Liver (tissue), 8 donors: ENCODE measurements at regions not wholly inside any gene's neighbourhood (a gene's known extent, or its start where the extent isn't known, plus 50 kb on each side); places are given as distances from the start of the nearest gene placed in this dataset.

Experiments
- DNase-seq: peaks from one replicate; pipeline ENCODE4 v3.0.0-alpha.2; 2017; ENCODE audit warnings: low spot score
- H3K27ac ChIP-seq, 2 donors: one replicate each; pipeline ENCODE4 v1.7.0; 2013; ENCODE audit warnings: inconsistent platforms in 2 of 2, low read length in 2 of 2, control low read depth in 1 of 2, low read depth in 1 of 2, mild to moderate bottlenecking in 1 of 2
- H3K27me3 ChIP-seq, 4 donors: one replicate each; pipeline versions ENCODE4 v1.6.1 to v1.7.0; 2013; ENCODE audit warnings: low read length in 3 of 4, inconsistent platforms in 1 of 4, mild to moderate bottlenecking in 1 of 4, moderate library complexity in 1 of 4; ENCODE audit not compliant: control insufficient read depth in 4 of 4, insufficient read depth in 4 of 4
- H3K36me3 ChIP-seq, 4 donors: one replicate each; pipeline versions ENCODE4 v1.6.1 to v1.7.0; 2013; ENCODE audit warnings: low read length in 3 of 4, mild to moderate bottlenecking in 3 of 4, low read depth in 1 of 4, moderate library complexity in 1 of 4; ENCODE audit not compliant: control insufficient read depth in 4 of 4, insufficient read depth in 3 of 4
- H3K4me1 ChIP-seq, 4 donors: one replicate each; pipeline versions ENCODE4 v1.6.1 to v1.7.0; 2013; ENCODE audit warnings: low read length in 3 of 4, mild to moderate bottlenecking in 3 of 4, moderate library complexity in 1 of 4; ENCODE audit not compliant: control insufficient read depth in 4 of 4, insufficient read depth in 4 of 4
- H3K4me3 ChIP-seq, 3 donors: one replicate each; pipeline versions ENCODE4 v1.6.1 to v1.7.0; 2013; ENCODE audit warnings: low read length in 3 of 3, control low read depth in 1 of 3, low read depth in 1 of 3, mild to moderate bottlenecking in 1 of 3
- H3K9ac ChIP-seq, 2 donors: one replicate each; pipeline ENCODE4 v1.7.0; 2013; ENCODE audit warnings: low read length in 2 of 2, mild to moderate bottlenecking in 2 of 2, moderate library complexity in 2 of 2, control low read depth in 1 of 2, low read depth in 1 of 2
- H3K9me3 ChIP-seq, 4 donors: one replicate each; pipeline versions ENCODE4 v1.6.1 to v1.7.0; 2013; ENCODE audit warnings: low read length in 3 of 4; ENCODE audit not compliant: control insufficient read depth in 4 of 4
- EGR1 ChIP-seq, 2 donors: IDR thresholded peaks; 2 replicates each; pipeline ENCODE4 v1.6.1; 2016 to 2018; ENCODE audit warnings: antibody characterized with exemption in 2 of 2, low read depth in 2 of 2
- GABPA ChIP-seq, 2 donors: IDR thresholded peaks in 1 of 2; conservative IDR thresholded peaks in 1 of 2; 2 replicates each; pipeline ENCODE4 v1.6.1; 2016; ENCODE audit warnings: antibody characterized with exemption in 2 of 2, mild to moderate bottlenecking in 1 of 2, moderate library complexity in 1 of 2
- HNF4G ChIP-seq: IDR thresholded peaks from 2 replicates; pipeline ENCODE4 v1.6.1; 2016; ENCODE audit warnings: antibody characterized with exemption
- JUND ChIP-seq, 2 donors: IDR thresholded peaks; 2 replicates each; pipeline ENCODE4 v1.6.1; 2016; ENCODE audit warnings: antibody characterized with exemption in 2 of 2
- RAD21 ChIP-seq, 2 donors: IDR thresholded peaks; 2 replicates each; pipeline ENCODE4 v1.6.1; 2016; ENCODE audit warnings: antibody characterized with exemption in 2 of 2, mild to moderate bottlenecking in 2 of 2
- RXRA ChIP-seq, 2 donors: IDR thresholded peaks; 2 replicates each; pipeline ENCODE4 v1.6.1; 2017 to 2018; ENCODE audit warnings: antibody characterized with exemption in 2 of 2, mild to moderate bottlenecking in 1 of 2
- SP1 ChIP-seq: IDR thresholded peaks from 2 replicates; pipeline ENCODE4 v1.6.1; 2018; ENCODE audit warnings: antibody characterized with exemption, mild to moderate bottlenecking
- TAF1 ChIP-seq: conservative IDR thresholded peaks from 2 replicates; pipeline ENCODE4 v1.6.1; 2016; ENCODE audit warnings: antibody characterized with exemption, mild to moderate bottlenecking
- YY1 ChIP-seq: IDR thresholded peaks from 2 replicates; pipeline ENCODE4 v1.6.1; 2016; ENCODE audit warnings: antibody characterized with exemption, mild to moderate bottlenecking
- WGBS: extraction: QIAGEN DNeasy Blood & Tissue Kit; methylation state at CpG from one replicate; pipeline ENCODE4 v1.1.7; 2013; 5-methylcytosine and 5-hydroxymethylcytosine counted together
- TF ChIP-seq, protein P1 (sequence below): IDR thresholded peaks from 2 replicates; pipeline ENCODE4 v1.6.1; 2016; ENCODE audit warnings: antibody characterized with exemption
- TF ChIP-seq, protein P2 (sequence below): fragments of 150-350 bp; IDR thresholded peaks from 2 replicates; pipeline ENCODE4 v1.5.1; 2017; ENCODE audit warnings: improper control_type of control experiment, low read depth, low read length; ENCODE audit not compliant: missing input control
- TF ChIP-seq, protein P3 (sequence below): IDR thresholded peaks from 2 replicates; pipeline ENCODE4 v1.6.1; 2016; ENCODE audit warnings: antibody characterized with exemption
- TF ChIP-seq, protein P4 (sequence below): IDR thresholded peaks from 2 replicates; pipeline ENCODE4 v1.6.1; 2016; ENCODE audit warnings: antibody characterized with exemption
- donor health status: healthy.
- donor health status: healthy.
- donor health status: healthy.
- donor health status: healthy.
- donor health status: healthy.

DNA sequence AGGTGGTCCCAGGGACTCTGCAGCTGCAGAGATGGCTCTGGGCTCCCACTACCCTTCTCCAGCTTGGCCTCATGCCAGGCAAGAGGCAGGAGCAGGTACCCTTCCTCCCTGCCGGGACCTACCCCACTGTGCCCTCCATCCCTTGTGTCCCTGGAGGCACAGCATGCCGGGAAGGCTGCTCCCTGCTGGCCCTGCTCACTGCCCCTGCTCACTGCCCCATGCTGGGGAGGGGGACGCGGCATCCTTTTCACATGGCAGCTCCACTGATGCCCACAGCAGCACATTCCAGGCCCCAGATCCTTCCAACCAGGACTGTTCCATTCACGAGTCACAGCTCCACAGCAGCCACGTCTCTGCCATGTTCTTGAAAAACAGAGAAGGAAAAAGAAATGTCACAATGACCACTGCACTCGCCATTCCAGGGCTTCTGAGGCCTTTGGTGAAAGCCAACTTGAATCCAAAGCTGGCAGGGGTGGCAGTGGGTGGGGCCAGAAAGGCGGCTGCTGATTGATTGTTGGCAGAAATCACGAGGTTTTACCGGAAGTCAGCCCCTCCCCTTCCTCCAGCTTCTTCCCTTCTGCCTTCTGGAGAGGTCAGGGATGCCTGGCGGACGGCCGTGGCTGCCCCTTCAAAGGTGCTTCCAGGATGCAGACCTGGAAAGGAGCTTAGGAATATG is 268.0 kb downstream of the CYP26B1 start:
- Histone ChIP-seq H3K27me3 (no peaks in the 10 kb centered on the region), H3K9ac (no peak overlapping the region), H3K27ac (no peak overlapping the region), H3K4me3 (no peak overlapping the region), H3K4me1 (peaks cover 0 to 10% (median 3%) of the 10 kb centered on the region in 4 donors), H3K36me3 (no peaks in the 10 kb centered on the region), H3K9me3 (no peaks in the 10 kb centered on the region)
- WGBS: 80% methylated on average over 13 of the region's 13 CpGs
- DNase-seq: no peak
- TF ChIP-seq, protein P1, sequence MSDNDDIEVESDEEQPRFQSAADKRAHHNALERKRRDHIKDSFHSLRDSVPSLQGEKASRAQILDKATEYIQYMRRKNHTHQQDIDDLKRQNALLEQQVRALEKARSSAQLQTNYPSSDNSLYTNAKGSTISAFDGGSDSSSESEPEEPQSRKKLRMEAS: no peak
- no peak for TF ChIP-seq EGR1 (IDR thresholded peaks at IDR 0.05; ENCODE audit: low read depth in 2 of 2)
- no peak for TF ChIP-seq TAF1
- TF ChIP-seq HNF4G: no peak
- no peak for TF ChIP-seq RAD21 (IDR thresholded peaks at IDR 0.05)
- TF ChIP-seq GABPA (IDR thresholded peaks at IDR 0.05 in 1 of 2, conservative IDR thresholded peaks at IDR 0.05 in 1 of 2): no peak
- TF ChIP-seq, protein P2, sequence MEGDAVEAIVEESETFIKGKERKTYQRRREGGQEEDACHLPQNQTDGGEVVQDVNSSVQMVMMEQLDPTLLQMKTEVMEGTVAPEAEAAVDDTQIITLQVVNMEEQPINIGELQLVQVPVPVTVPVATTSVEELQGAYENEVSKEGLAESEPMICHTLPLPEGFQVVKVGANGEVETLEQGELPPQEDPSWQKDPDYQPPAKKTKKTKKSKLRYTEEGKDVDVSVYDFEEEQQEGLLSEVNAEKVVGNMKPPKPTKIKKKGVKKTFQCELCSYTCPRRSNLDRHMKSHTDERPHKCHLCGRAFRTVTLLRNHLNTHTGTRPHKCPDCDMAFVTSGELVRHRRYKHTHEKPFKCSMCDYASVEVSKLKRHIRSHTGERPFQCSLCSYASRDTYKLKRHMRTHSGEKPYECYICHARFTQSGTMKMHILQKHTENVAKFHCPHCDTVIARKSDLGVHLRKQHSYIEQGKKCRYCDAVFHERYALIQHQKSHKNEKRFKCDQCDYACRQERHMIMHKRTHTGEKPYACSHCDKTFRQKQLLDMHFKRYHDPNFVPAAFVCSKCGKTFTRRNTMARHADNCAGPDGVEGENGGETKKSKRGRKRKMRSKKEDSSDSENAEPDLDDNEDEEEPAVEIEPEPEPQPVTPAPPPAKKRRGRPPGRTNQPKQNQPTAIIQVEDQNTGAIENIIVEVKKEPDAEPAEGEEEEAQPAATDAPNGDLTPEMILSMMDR: no peak

DNA sequence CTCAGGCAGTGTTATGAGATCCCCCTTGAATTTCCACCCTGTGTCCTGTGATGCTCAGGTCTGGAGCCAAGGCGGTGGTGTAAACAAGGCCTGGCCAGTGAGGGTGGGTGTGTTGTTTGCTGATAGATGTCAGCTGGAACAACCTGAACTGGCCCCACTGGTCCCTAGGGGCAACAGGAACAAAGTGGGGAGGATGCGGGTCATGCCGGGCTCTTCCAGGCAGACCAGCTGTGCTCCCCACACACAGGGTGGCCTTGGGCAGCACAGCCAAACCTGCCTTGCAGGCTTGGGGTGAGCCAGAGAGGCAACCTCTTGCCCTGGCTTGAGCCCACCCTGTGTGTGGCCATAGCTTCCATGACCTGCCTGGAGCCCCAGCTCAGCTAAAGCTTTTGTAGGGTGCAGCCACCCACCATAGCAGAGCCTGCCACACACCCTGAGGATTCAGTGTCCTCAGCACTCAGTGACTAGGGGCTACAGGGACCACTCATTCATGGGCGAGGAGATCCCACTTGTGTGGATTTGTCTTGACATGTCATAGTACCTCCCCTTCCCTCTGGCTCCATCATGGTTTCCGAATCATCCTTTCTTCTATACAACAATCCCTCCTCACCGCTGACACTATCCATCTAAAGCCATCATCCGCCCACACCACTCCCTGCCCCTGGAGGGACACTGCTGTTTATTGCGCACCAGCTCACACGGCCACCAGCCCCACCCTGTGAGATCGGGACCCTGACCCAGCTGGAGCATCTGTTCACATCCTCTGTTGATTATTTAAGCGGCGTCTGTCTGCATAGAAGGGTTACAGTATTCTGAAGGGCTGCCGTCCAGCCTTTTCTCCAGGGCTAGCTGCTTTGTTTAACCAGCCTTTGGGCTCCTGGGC is 268.8 kb downstream of the CYP26B1 start:
- Histone ChIP-seq H3K9me3 (no peaks in the 10 kb centered on the region), H3K4me3 (no peak overlapping the region), H3K4me1 (peaks cover 0 to 10% (median 3%) of the 10 kb centered on the region in 4 donors), H3K9ac (no peak overlapping the region), H3K36me3 (no peaks in the 10 kb centered on the region), H3K27ac (no peak overlapping the region), H3K27me3 (no peaks in the 10 kb centered on the region)
- TF ChIP-seq JUND (IDR thresholded peaks at IDR 0.05) (no peak), RXRA (IDR thresholded peaks at IDR 0.05) (no peak)
- TF ChIP-seq, protein P1: no peak
- 88% methylated on average over 13 of the region's 13 CpGs for WGBS
- no peak for DNase-seq

DNA sequence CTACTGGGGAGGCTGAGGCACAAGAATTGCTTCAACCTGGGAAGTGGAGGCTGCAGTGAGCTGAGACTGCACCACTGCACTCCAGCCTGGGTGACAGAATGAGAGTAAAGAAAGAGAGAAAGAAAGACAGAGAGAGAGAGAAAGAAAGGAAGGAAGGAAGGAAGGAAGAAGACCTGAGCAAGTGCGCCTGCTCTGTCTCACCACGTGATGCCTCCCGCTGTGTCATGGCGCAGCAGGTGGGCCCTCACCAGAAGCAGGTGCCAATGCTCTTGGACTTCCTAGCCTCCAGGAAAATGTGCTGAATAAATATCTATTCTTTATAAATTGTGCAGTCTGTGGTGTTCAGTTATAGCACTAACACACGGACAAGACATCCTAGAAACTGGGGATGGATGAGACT is 270.0 kb downstream of the CYP26B1 start:
- H3K27ac ChIP-seq: no peak overlapping the region
- H3K4me3 ChIP-seq: no peak overlapping the region
- no peaks in the 10 kb centered on the region for H3K9me3 ChIP-seq
- whole genome bisulfite sequencing: 96% methylated on average over 5 of the region's 5 CpGs
- H3K4me1 ChIP-seq: no peaks in the 10 kb centered on the region
- TF ChIP-seq, protein P3, sequence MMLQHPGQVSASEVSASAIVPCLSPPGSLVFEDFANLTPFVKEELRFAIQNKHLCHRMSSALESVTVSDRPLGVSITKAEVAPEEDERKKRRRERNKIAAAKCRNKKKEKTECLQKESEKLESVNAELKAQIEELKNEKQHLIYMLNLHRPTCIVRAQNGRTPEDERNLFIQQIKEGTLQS: no peak
- TF ChIP-seq, protein P2: no peak
- TF ChIP-seq TAF1 (no peak), JUND (IDR thresholded peaks at IDR 0.05) (no peak), SP1 (no peak), YY1 (no peak), GABPA (IDR thresholded peaks at IDR 0.05 in 1 of 2, conservative IDR thresholded peaks at IDR 0.05 in 1 of 2) (no peak), HNF4G (no peak), RAD21 (IDR thresholded peaks at IDR 0.05) (no peak)
- TF ChIP-seq, protein P4, sequence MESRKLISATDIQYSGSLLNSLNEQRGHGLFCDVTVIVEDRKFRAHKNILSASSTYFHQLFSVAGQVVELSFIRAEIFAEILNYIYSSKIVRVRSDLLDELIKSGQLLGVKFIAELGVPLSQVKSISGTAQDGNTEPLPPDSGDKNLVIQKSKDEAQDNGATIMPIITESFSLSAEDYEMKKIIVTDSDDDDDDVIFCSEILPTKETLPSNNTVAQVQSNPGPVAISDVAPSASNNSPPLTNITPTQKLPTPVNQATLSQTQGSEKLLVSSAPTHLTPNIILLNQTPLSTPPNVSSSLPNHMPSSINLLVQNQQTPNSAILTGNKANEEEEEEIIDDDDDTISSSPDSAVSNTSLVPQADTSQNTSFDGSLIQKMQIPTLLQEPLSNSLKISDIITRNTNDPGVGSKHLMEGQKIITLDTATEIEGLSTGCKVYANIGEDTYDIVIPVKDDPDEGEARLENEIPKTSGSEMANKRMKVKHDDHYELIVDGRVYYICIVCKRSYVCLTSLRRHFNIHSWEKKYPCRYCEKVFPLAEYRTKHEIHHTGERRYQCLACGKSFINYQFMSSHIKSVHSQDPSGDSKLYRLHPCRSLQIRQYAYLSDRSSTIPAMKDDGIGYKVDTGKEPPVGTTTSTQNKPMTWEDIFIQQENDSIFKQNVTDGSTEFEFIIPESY: no peak
- no peak overlapping the region for H3K9ac ChIP-seq
- no peaks in the 10 kb centered on the region for H3K36me3 ChIP-seq
- no peak for DNase-seq
- no peaks in the 10 kb centered on the region for H3K27me3 ChIP-seq
